NCI-H187 treated with DMSO at 0.1 percent for 48 hours (cell line): ENCODE measurements at regions not wholly inside any gene's neighbourhood (a gene's known extent, or its start where the extent isn't known, plus 50 kb on each side); places are given as distances from the start of the nearest gene placed in this dataset.

Experiments used
- DNase-seq: peaks from one replicate; lab custom pipeline; 2025; lab: John Stamatoyannopoulos, UW

- no peak for DNase-seq
These were observed 53.4 kb upstream of the ECI2 start for GRCh38 chr6:4188801-4189200.

GRCh38 chr6:4187480-4187879 lies 52.1 kb upstream of the ECI2 start:
- DNase-seq: no peak

GRCh38 chr6:4186385-4186784 lies 51.0 kb upstream of the ECI2 start:
- no peak for DNase-seq

- no peak for DNase-seq
These were observed 50.5 kb upstream of the ECI2 start for GRCh38 chr6:4185846-4186245.

GRCh38 chr6:4185419-4185818 lies 50.0 kb upstream of the ECI2 start:
- DNase-seq: no peak
